SK-N-SH treated with all-trans-retinoic acid at 6 μM for 48 hours (cell line): ENCODE measurements at regions not wholly inside any gene's neighbourhood (a gene's known extent, or its start where the extent isn't known, plus 50 kb on each side); places are given as distances from the start of the nearest gene placed in this dataset.

Source experiments
- ARNTL ChIP-seq: fragments of 450-650 bp; formaldehyde crosslinking; IDR thresholded peaks from 2 replicates; pipeline ENCODE4 v1.5.0; 2020; ENCODE audit warnings: low read depth, mild to moderate bottlenecking, moderate library complexity, borderline replicate concordance
- CSDC2 ChIP-seq: fragments of 250-450 bp; sonication (Bioruptor Pico); IDR thresholded peaks from 2 replicates; pipeline ENCODE4 v1.5.0; 2020; ENCODE audit warnings: mild to moderate bottlenecking, moderate library complexity
- RARB ChIP-seq: fragments of 250-450 bp; sonication (Bioruptor Pico); IDR thresholded peaks from 2 replicates; pipeline ENCODE4 v1.8.0; 2021; ENCODE audit warnings: mild to moderate bottlenecking, moderate library complexity
- ZFP3 ChIP-seq: fragments of 250-450 bp; sonication (Bioruptor Pico); IDR thresholded peaks from 2 replicates; pipeline ENCODE4 v1.5.0; 2020; ENCODE audit warnings: mild to moderate bottlenecking, moderate library complexity
- ZNF8 ChIP-seq: fragments of 450-650 bp; formaldehyde crosslinking; IDR thresholded peaks from 2 replicates; pipeline ENCODE4 v1.5.0; 2020; ENCODE audit warnings: mild to moderate bottlenecking, moderate library complexity
- TF ChIP-seq, protein P1 (sequence below): fragments of 250-450 bp; sonication (Bioruptor Pico); IDR thresholded peaks from 2 replicates; pipeline ENCODE4 v1.8.0; 2020; ENCODE audit warnings: mild to moderate bottlenecking, moderate library complexity, borderline replicate concordance
- TF ChIP-seq, protein P2 (sequence below): fragments of 250-450 bp; sonication (Bioruptor Pico); IDR thresholded peaks from 2 replicates; pipeline ENCODE4 v1.5.1; 2020; ENCODE audit warnings: low read depth, mild to moderate bottlenecking, moderate library complexity

DNA sequence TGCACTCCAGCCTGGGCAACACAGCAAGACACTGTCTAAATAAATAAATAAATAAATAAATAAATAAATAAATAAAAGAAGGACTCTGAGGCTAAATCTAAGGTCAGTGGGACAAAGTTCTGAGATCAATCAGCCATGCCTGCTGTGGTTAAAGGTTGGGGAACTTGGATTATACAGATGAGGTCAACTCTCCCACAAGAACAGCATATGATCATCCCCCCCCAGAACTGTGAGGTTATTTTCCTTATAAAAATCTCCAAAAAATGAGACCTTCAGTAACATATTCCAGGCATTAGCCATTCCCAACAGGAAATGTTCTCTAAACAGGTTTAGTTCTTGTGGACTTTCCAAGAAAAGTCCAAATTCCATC, 90.3 kb downstream of the C16orf95 start:
- TF ChIP-seq RARB (no peak), CSDC2 (CRISPR knock-in tag) (no peak), ARNTL (CRISPR knock-in tag) (no peak), ZFP3 (no peak), ZNF8 (no peak)
- TF ChIP-seq, protein P1, sequence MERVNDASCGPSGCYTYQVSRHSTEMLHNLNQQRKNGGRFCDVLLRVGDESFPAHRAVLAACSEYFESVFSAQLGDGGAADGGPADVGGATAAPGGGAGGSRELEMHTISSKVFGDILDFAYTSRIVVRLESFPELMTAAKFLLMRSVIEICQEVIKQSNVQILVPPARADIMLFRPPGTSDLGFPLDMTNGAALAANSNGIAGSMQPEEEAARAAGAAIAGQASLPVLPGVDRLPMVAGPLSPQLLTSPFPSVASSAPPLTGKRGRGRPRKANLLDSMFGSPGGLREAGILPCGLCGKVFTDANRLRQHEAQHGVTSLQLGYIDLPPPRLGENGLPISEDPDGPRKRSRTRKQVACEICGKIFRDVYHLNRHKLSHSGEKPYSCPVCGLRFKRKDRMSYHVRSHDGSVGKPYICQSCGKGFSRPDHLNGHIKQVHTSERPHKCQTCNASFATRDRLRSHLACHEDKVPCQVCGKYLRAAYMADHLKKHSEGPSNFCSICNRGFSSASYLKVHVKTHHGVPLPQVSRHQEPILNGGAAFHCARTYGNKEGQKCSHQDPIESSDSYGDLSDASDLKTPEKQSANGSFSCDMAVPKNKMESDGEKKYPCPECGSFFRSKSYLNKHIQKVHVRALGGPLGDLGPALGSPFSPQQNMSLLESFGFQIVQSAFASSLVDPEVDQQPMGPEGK (CRISPR knock-in tag) = no peak
- TF ChIP-seq, protein P2, sequence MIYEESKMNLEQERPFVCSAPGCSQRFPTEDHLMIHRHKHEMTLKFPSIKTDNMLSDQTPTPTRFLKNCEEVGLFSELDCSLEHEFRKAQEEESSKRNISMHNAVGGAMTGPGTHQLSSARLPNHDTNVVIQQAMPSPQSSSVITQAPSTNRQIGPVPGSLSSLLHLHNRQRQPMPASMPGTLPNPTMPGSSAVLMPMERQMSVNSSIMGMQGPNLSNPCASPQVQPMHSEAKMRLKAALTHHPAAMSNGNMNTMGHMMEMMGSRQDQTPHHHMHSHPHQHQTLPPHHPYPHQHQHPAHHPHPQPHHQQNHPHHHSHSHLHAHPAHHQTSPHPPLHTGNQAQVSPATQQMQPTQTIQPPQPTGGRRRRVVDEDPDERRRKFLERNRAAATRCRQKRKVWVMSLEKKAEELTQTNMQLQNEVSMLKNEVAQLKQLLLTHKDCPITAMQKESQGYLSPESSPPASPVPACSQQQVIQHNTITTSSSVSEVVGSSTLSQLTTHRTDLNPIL (CRISPR knock-in tag) = no peak
